BE2C (cell line): ENCODE measurements at regions not wholly inside any gene's neighbourhood (a gene's known extent, or its start where the extent isn't known, plus 50 kb on each side); places are given as distances from the start of the nearest gene placed in this dataset.

Source experiments
- DNase-seq: peaks from one replicate; pipeline ENCODE4 v3.0.0-alpha.2; 2020
- H3K27me3 ChIP-seq: fragments of 250-450 bp; sonication (Bioruptor Pico); 2 replicates; pipeline ENCODE4 v1.5.1; 2020; ENCODE audit warnings: mild to moderate bottlenecking
- H3K36me3 ChIP-seq: fragments of 250-450 bp; sonication (Bioruptor Pico); 2 replicates; pipeline ENCODE4 v1.5.1; 2020; ENCODE audit warnings: mild to moderate bottlenecking
- H3K4me1 ChIP-seq: fragments of 250-450 bp; sonication (Bioruptor Pico); 2 replicates; pipeline ENCODE4 v1.5.1; 2020
- H3K4me3 ChIP-seq: 2 replicates; pipeline ENCODE4 v1.5.1; 2011; ENCODE audit warnings: low read depth, low read length
- H3K9me3 ChIP-seq: fragments of 250-450 bp; sonication (Bioruptor Pico); 2 replicates; pipeline ENCODE4 v1.5.1; 2020
- CTCF ChIP-seq: IDR thresholded peaks from 2 replicates; pipeline ENCODE4 v1.5.1; 2012; ENCODE audit warnings: mild to moderate bottlenecking, low read depth, low read length

DNA sequence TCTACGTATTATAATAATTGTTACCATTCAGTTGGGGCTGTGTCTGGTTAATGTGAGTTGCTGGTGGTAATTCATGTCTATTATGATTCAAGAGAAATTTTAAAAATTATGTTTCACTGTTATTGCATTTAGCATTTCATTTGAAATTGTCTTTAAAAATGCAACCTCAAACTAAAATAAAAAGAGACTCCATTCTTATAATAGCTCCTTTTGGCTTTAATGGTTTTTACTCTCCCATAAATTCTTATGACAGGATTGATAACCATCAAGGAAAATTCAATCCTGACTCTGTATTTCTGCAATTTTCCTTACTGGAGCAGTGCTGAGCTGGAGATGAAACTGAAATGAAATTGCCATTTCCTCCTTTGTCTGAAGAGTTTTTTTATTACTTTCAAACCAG, 262.7 kb downstream of the REEP3 start:
- no peak for DNase-seq
- H3K9me3 ChIP-seq: no peaks in the 10 kb centered on the region
- H3K27me3 ChIP-seq: no peaks in the 10 kb centered on the region
- no peak for TF ChIP-seq CTCF
- no peak overlapping the region for H3K4me3 ChIP-seq
- H3K36me3 ChIP-seq: no peaks in the 10 kb centered on the region
- peaks cover 15% of the 10 kb centered on the region for H3K4me1 ChIP-seq

DNA sequence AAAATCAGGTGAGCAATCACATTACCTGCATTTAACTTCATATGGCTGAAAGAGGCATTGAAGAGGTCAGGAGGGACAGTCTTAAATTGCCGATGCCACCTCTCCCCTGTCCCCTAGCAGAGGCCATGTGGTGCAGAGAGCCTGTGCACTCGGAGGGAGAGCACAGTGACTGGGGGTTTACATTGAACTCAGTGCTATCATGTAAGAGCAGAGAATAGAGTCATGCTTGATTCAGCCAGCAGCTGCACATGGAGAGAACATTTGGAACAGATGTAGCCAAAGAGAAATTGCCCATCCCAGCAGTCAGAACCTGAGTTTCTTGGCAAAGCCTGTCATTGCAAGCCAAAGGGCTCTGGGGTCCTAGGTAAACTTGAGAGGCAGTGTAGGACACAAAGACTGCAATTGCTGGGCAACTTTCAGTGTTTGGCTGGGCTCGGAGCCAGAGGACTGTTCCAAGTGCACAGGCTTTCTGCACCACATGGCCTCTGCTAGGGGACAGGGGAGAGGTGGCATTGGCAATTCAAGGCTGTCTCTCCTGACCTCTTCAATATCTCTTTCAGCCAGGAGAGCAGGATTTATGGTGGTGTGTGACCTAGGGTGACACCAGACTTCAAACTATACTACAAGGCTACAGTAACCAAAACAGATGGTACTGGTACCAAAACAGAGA, 267.1 kb downstream of the REEP3 start:
- TF ChIP-seq CTCF: no peak
- Histone ChIP-seq H3K4me3 (peak overlapping the region; percentile 13; the same call in 1 of the 2 replicates), H3K4me1 (peaks cover 15% of the 10 kb centered on the region), H3K36me3 (no peaks in the 10 kb centered on the region), H3K27me3 (no peaks in the 10 kb centered on the region), H3K9me3 (no peaks in the 10 kb centered on the region; the same call in 1 of the 2 replicates)
- DNase-seq: peak; percentile 62

- Histone ChIP-seq H3K27me3 (no peaks in the 10 kb centered on the region), H3K36me3 (no peaks in the 10 kb centered on the region), H3K4me3 (no peak overlapping the region), H3K9me3 (no peaks in the 10 kb centered on the region), H3K4me1 (no peaks in the 10 kb centered on the region; the same call in none of the 2 replicates)
- TF ChIP-seq CTCF: no peak
- DNase-seq: peak; percentile 91
Observed at GRCh38 chr10:63795094-63795860, 274.1 kb downstream of the REEP3 start.

- no peak for TF ChIP-seq CTCF
- Histone ChIP-seq H3K36me3 (no peaks in the 10 kb centered on the region), H3K27me3 (no peaks in the 10 kb centered on the region), H3K4me3 (no peak overlapping the region), H3K9me3 (no peaks in the 10 kb centered on the region), H3K4me1 (no peaks in the 10 kb centered on the region; the same call in none of the 2 replicates)
- no peak for DNase-seq
Observed at GRCh38 chr10:63798599-63799498, 277.6 kb downstream of the REEP3 start.

GRCh38 chr10:63799521-63800300, 278.5 kb downstream of the REEP3 start:
- Histone ChIP-seq H3K36me3 (no peaks in the 10 kb centered on the region), H3K4me3 (no peak overlapping the region), H3K27me3 (no peaks in the 10 kb centered on the region), H3K4me1 (no peaks in the 10 kb centered on the region; the same call in 1 of the 2 replicates), H3K9me3 (no peaks in the 10 kb centered on the region)
- no peak for DNase-seq
- TF ChIP-seq CTCF: no peak
